DND-41 (cell line): ENCODE measurements at regions not wholly inside any gene's neighbourhood (a gene's known extent, or its start where the extent isn't known, plus 50 kb on each side); places are given as distances from the start of the nearest gene placed in this dataset.

Source experiments
- CTCF ChIP-seq: IDR thresholded peaks from 2 replicates; pipeline ENCODE4 v1.5.1; 2012; ENCODE audit warnings: borderline replicate concordance, low read length, moderate library complexity, mild to moderate bottlenecking; ENCODE audit not compliant: poor library complexity, severe bottlenecking; ENCODE audit errors: extremely low read depth
- EZH2 ChIP-seq: IDR thresholded peaks from 3 replicates; pipeline ENCODE4 v1.6.1; 2012; ENCODE audit warnings: borderline replicate concordance, low read depth, mild to moderate bottlenecking, moderate library complexity, low read length, inconsistent platforms; ENCODE audit not compliant: severe bottlenecking

GRCh38 chr20:39133201-39133600 is 171.1 kb downstream of the DHX35 start:
- TF ChIP-seq CTCF (no peak), EZH2 (no peak)
